ENCODE measurements at regions not wholly inside any gene's neighbourhood (a gene's known extent, or its start where the extent isn't known, plus 50 kb on each side); places are given as distances from the start of the nearest gene placed in this dataset.

- Histone ChIP-seq H3K4me3 (ENCODE audit: low read length in 3 of 3) (no peak overlapping the region), H3K9ac (ENCODE audit: low read length in 3 of 3) (no peak overlapping the region), H3K27me3 (ENCODE audit: control insufficient read depth, insufficient read depth, low read length) (no peaks in the 10 kb centered on the region), H3K9me3 (ENCODE audit: control insufficient read depth in 2 of 3, insufficient read depth in 1 of 3, low read length in 3 of 3) (no peaks in the 10 kb centered on the region), H3K36me3 (ENCODE audit: control insufficient read depth in 2 of 3, insufficient read depth in 3 of 3, low read length in 3 of 3) (no peaks in the 10 kb centered on the region), H3K4me1 (ENCODE audit: control insufficient read depth in 2 of 3, insufficient read depth in 2 of 3, low read depth in 1 of 3, low read length in 3 of 3) (no peaks in the 10 kb centered on the region), H3K27ac (ENCODE audit: low read depth in 2 of 2, low read length in 2 of 2) (no peak overlapping the region)
- FAIRE-seq (no peak), DNase-seq (peak in 1 of 5 donors; percentile 77)
- intact Hi-C loops (cut with DNase I), result no loop called here
- TF ChIP-seq, protein P1, sequence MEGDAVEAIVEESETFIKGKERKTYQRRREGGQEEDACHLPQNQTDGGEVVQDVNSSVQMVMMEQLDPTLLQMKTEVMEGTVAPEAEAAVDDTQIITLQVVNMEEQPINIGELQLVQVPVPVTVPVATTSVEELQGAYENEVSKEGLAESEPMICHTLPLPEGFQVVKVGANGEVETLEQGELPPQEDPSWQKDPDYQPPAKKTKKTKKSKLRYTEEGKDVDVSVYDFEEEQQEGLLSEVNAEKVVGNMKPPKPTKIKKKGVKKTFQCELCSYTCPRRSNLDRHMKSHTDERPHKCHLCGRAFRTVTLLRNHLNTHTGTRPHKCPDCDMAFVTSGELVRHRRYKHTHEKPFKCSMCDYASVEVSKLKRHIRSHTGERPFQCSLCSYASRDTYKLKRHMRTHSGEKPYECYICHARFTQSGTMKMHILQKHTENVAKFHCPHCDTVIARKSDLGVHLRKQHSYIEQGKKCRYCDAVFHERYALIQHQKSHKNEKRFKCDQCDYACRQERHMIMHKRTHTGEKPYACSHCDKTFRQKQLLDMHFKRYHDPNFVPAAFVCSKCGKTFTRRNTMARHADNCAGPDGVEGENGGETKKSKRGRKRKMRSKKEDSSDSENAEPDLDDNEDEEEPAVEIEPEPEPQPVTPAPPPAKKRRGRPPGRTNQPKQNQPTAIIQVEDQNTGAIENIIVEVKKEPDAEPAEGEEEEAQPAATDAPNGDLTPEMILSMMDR (IDR thresholded peaks at IDR 0.05; ENCODE audit: borderline replicate concordance, extremely low read depth, insufficient read depth), result no peak
These were observed 566.7 kb upstream of the PCDH7 start for GRCh38 chr4:30153427-30153826.

- no peak for DNase-seq
- no peak overlapping the region for H3K9ac ChIP-seq (ENCODE audit: low read length in 3 of 3)
- no peaks in the 10 kb centered on the region for H3K27me3 ChIP-seq (ENCODE audit: control insufficient read depth, insufficient read depth, low read length)
- H3K4me3 ChIP-seq (ENCODE audit: low read length in 3 of 3), result no peak overlapping the region
- intact Hi-C loops (cut with DNase I), result no loop called here
- H3K9me3 ChIP-seq (ENCODE audit: control insufficient read depth in 2 of 3, insufficient read depth in 1 of 3, low read length in 3 of 3), result no peaks in the 10 kb centered on the region
- H3K4me1 ChIP-seq (ENCODE audit: control insufficient read depth in 2 of 3, insufficient read depth in 2 of 3, low read depth in 1 of 3, low read length in 3 of 3), result no peaks in the 10 kb centered on the region
- H3K27ac ChIP-seq (ENCODE audit: low read depth in 2 of 2, low read length in 2 of 2), result no peak overlapping the region
- TF ChIP-seq, protein P1 (IDR thresholded peaks at IDR 0.05; ENCODE audit: borderline replicate concordance, extremely low read depth, insufficient read depth), result no peak
- no peak for FAIRE-seq
- H3K36me3 ChIP-seq (ENCODE audit: control insufficient read depth in 2 of 3, insufficient read depth in 3 of 3, low read length in 3 of 3), result no peaks in the 10 kb centered on the region
These were observed 560.0 kb upstream of the PCDH7 start for GRCh38 chr4:30160140-30160539.

- TF ChIP-seq, protein P1 (IDR thresholded peaks at IDR 0.05; ENCODE audit: borderline replicate concordance, extremely low read depth, insufficient read depth), result no peak
- no peaks in the 10 kb centered on the region for H3K27me3 ChIP-seq (ENCODE audit: control insufficient read depth, insufficient read depth, low read length)
- H3K9me3 ChIP-seq (ENCODE audit: control insufficient read depth in 2 of 3, insufficient read depth in 1 of 3, low read length in 3 of 3), result no peaks in the 10 kb centered on the region
- no peak overlapping the region for H3K27ac ChIP-seq (ENCODE audit: low read depth in 2 of 2, low read length in 2 of 2)
- intact Hi-C loops (cut with DNase I), result no loop called here
- no peaks in the 10 kb centered on the region for H3K4me1 ChIP-seq (ENCODE audit: control insufficient read depth in 2 of 3, insufficient read depth in 2 of 3, low read depth in 1 of 3, low read length in 3 of 3)
- DNase-seq, result no peak
- H3K36me3 ChIP-seq (ENCODE audit: control insufficient read depth in 2 of 3, insufficient read depth in 3 of 3, low read length in 3 of 3), result no peaks in the 10 kb centered on the region
- FAIRE-seq, result no peak
- H3K4me3 ChIP-seq (ENCODE audit: low read length in 3 of 3), result no peak overlapping the region
- H3K9ac ChIP-seq (ENCODE audit: low read length in 3 of 3), result no peak overlapping the region
These were observed 547.8 kb upstream of the PCDH7 start for GRCh38 chr4:30172416-30172815.

DNA sequence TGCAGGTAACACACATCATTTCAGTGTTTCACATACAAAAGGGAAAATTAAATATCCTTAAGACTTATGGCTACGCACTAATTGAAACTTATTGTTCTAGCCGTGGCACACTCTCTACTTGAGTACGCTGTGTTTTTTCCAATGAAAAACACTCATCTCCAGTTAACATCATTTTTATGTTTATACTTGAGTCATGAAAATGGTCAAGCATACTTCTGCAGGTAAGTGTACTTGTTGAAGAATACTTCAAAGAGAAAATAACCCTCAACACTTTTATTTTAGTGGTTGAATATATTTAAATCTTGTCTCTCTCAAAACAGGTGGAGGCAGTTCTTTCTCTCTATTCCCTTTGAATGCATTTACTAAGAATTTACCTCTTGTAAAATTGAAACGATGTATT is 538.7 kb upstream of the PCDH7 start:
- FAIRE-seq (no peak), DNase-seq (no peak)
- TF ChIP-seq, protein P1 (IDR thresholded peaks at IDR 0.05; ENCODE audit: borderline replicate concordance, extremely low read depth, insufficient read depth), result no peak
- H3K27ac ChIP-seq (ENCODE audit: low read depth in 2 of 2, low read length in 2 of 2), result no peak overlapping the region
- H3K27me3 ChIP-seq (ENCODE audit: control insufficient read depth, insufficient read depth, low read length), result no peaks in the 10 kb centered on the region
- H3K4me3 ChIP-seq (ENCODE audit: low read length in 3 of 3), result no peak overlapping the region
- no peaks in the 10 kb centered on the region for H3K9me3 ChIP-seq (ENCODE audit: control insufficient read depth in 2 of 3, insufficient read depth in 1 of 3, low read length in 3 of 3)
- intact Hi-C loops (cut with DNase I), result no loop called here
- H3K4me1 ChIP-seq (ENCODE audit: control insufficient read depth in 2 of 3, insufficient read depth in 2 of 3, low read depth in 1 of 3, low read length in 3 of 3), result no peaks in the 10 kb centered on the region
- no peak overlapping the region for H3K9ac ChIP-seq (ENCODE audit: low read length in 3 of 3)
- no peaks in the 10 kb centered on the region for H3K36me3 ChIP-seq (ENCODE audit: control insufficient read depth in 2 of 3, insufficient read depth in 3 of 3, low read length in 3 of 3)
